ENCODE measurements at regions not wholly inside any gene's neighbourhood (a gene's known extent, or its start where the extent isn't known, plus 50 kb on each side); places are given as distances from the start of the nearest gene placed in this dataset.

GRCh38 chr1:234772345-234773147 is 162.6 kb upstream of the IRF2BP2 start (continued):
- no peak for TF ChIP-seq ZNF75D (CRISPR knock-in tag; IDR thresholded peaks at IDR 0.05; ENCODE audit: borderline replicate concordance)
- TF ChIP-seq HNRNPL (IDR thresholded peaks at IDR 0.05; ENCODE audit: low read depth, low read length) = no peak
- no peak for TF ChIP-seq ZNF510 (CRISPR knock-in tag; IDR thresholded peaks at IDR 0.05; ENCODE audit: low read depth)
- peak; percentile 95 for TF ChIP-seq ZNF687 (CRISPR knock-in tag; IDR thresholded peaks at IDR 0.05)
- TF ChIP-seq ZNF160 (CRISPR knock-in tag; IDR thresholded peaks at IDR 0.05) = no peak
- TF ChIP-seq ZFP36L1 (CRISPR knock-in tag; IDR thresholded peaks at IDR 0.05) = 0 out of 2 replicates have a peak, but pooled peaks have one; percentile 22
- TF ChIP-seq ZNF891 (CRISPR knock-in tag; IDR thresholded peaks at IDR 0.05) = no peak
- TF ChIP-seq CHD4 (IDR thresholded peaks at IDR 0.05; ENCODE audit: borderline replicate concordance, low read length) = no peak
- no peak for TF ChIP-seq ZBTB40 (IDR thresholded peaks at IDR 0.05)
- TF ChIP-seq ZBTB40 (CRISPR knock-in tag; IDR thresholded peaks at IDR 0.05) = no peak; the same call in 1 of the 2 replicates
- no peak for TF ChIP-seq ZBTB1 (CRISPR knock-in tag; IDR thresholded peaks at IDR 0.05; ENCODE audit: borderline replicate concordance)
- no peak for TF ChIP-seq ZNF414 (CRISPR knock-in tag; IDR thresholded peaks at IDR 0.05)
- TF ChIP-seq RAD51 (IDR thresholded peaks at IDR 0.05; ENCODE audit: borderline replicate concordance) = no peak
- TF ChIP-seq ZNF12 (CRISPR knock-in tag; IDR thresholded peaks at IDR 0.05) = no peak
- no peak for TF ChIP-seq ZNF841 (CRISPR knock-in tag; IDR thresholded peaks at IDR 0.05; ENCODE audit: borderline replicate concordance)
